ENCODE measurements at regions not wholly inside any gene's neighbourhood (a gene's known extent, or its start where the extent isn't known, plus 50 kb on each side); places are given as distances from the start of the nearest gene placed in this dataset.

GRCh38 chr13:85266331-85266730 lies 532.9 kb downstream of the SLITRK6 start:
- TF ChIP-seq CTCF (IDR thresholded peaks at IDR 0.05; ENCODE audit: insufficient read depth, low read depth, low read length) (no peak), EZH2 (IDR thresholded peaks at IDR 0.05; ENCODE audit: insufficient read depth, low read length) (no peak)

Data from astrocyte (in vitro differentiated cells and primary cell).